ENCODE measurements at regions not wholly inside any gene's neighbourhood (a gene's known extent, or its start where the extent isn't known, plus 50 kb on each side); places are given as distances from the start of the nearest gene placed in this dataset.
"Not testable (repeated sequence)": the region's sequence is repeated elsewhere in the genome, so short reads cannot be mapped to it uniquely, and the experiment has no call there.

GRCh38 chr2:8606649-8607550 is 75.0 kb upstream of the ID2 start:
- DNase-seq = no peak

- no peak for DNase-seq
These were observed 74.2 kb upstream of the ID2 start for GRCh38 chr2:8607606-8608005.

- peak; percentile 10 for DNase-seq
These were observed 73.4 kb upstream of the ID2 start for GRCh38 chr2:8608411-8608954.

GRCh38 chr2:8609357-8609811 is 72.5 kb upstream of the ID2 start:
- DNase-seq = no peak

- not testable (repeated sequence) for DNase-seq
These were observed 71.1 kb upstream of the ID2 start for GRCh38 chr2:8610775-8611174.

- DNase-seq = no peak
These were observed 70.6 kb upstream of the ID2 start for GRCh38 chr2:8611246-8611645.

- no peak for DNase-seq
These were observed 70.2 kb upstream of the ID2 start for GRCh38 chr2:8611700-8612099.

GRCh38 chr2:8612734-8613179 is 69.1 kb upstream of the ID2 start:
- no peak for DNase-seq

GRCh38 chr2:8613207-8613999 is 68.5 kb upstream of the ID2 start:
- not testable (repeated sequence) for DNase-seq

GRCh38 chr2:8614646-8615045 is 67.2 kb upstream of the ID2 start:
- no peak for DNase-seq

- DNase-seq = no peak
These were observed 66.6 kb upstream of the ID2 start for GRCh38 chr2:8615252-8615575.

GRCh38 chr2:8615576-8616281 is 66.1 kb upstream of the ID2 start:
- no peak for DNase-seq

GRCh38 chr2:8617048-8617447 is 64.8 kb upstream of the ID2 start:
- DNase-seq = no peak

GRCh38 chr2:8617590-8617989 is 64.3 kb upstream of the ID2 start:
- DNase-seq = no peak

GRCh38 chr2:8619071-8619470 is 62.8 kb upstream of the ID2 start:
- DNase-seq = no peak

GRCh38 chr2:8620611-8621382 is 61.1 kb upstream of the ID2 start:
- no peak for DNase-seq

- no peak for DNase-seq
These were observed 59.5 kb upstream of the ID2 start for GRCh38 chr2:8622199-8622911.

GRCh38 chr2:8622924-8623465 is 58.9 kb upstream of the ID2 start:
- no peak for DNase-seq

GRCh38 chr2:8623576-8623957 is 58.3 kb upstream of the ID2 start:
- no peak for DNase-seq

GRCh38 chr2:8623958-8624591 is 57.8 kb upstream of the ID2 start:
- no peak for DNase-seq

- DNase-seq = no peak
These were observed 56.9 kb upstream of the ID2 start for GRCh38 chr2:8624855-8625398.
